ENCODE measurements at regions not wholly inside any gene's neighbourhood (a gene's known extent, or its start where the extent isn't known, plus 50 kb on each side); places are given as distances from the start of the nearest gene placed in this dataset.

DNA sequence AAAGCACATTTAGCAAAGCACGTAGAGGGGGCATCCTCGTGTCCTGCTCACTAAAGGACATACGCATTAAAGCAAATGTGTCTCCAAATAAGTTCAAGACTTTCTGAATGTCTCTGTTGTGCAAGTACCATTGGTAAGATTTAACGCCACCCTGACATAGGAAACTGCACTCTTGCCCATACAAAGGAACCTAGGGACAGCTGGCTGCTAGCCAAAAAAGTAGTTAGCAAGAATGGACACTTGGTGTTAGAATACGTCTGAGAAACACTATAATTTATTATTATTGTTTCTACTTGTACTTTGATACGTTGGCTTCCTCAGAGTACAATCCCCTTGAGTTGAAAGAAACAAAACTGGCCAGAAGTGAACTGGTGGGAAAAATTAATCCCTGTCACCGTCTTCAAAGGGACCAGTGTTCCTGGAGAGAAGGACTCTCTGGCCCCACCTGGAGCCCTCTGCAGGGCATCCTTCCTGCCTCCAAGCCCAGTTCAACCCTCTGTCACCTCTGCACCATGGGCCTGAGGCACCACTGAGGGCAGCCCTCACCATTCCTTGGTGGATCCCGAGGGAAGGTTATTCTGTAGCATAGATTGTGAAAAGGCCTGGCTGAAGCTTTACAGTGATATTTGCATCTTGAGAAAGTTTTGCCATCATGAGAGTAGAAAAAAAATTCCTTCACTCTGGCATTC, 51.4 kb upstream of the APCDD1 start:
- DNase-seq, result no peak

DNA sequence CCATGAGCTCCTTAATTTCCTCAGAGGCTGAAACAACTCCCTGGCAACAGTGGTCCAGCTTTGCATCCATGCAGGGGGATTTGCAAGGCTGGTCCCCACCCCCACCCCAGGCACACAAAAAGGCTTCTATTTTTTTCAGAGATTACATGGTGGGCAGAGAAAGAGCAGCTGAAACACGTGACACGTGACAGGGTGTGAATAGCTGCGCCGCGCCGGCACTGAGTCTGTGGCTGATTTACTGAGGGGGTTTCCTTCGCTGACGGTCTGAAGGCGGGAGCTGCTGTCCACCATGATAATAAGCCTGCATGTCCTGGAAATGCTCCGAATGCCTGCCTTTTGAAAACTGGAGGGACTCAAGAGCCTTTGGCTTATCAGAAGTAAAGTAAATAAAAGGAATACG, 50.7 kb upstream of the APCDD1 start:
- DNase-seq, result no peak

DNA sequence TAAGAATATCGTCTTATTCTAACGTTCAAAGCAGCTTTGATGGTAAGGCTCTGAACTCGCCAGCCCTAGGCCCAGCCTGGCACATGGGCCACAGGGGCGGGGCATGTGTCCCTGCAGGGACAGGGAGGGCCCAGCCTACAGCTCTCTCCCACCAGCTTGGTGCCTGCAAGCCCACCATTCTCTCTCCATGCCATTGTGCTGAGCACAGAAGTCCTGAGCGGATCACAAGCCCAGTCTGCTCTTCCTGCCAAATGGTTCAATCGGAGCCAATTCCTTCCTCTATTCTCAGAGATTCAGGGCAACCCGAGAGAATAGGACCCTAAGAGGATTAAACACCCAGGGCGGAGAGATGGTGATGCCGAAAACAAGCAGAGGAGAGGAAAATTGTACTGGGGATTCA, 50.3 kb upstream of the APCDD1 start:
- no peak for DNase-seq

All from NCI-H187 (cell line).